Activated CD4-positive, alpha-beta memory T cell treated with anti-CD3 and anti-CD28 coated beads for 36 hours (primary cell): ENCODE measurements at regions not wholly inside any gene's neighbourhood (a gene's known extent, or its start where the extent isn't known, plus 50 kb on each side); places are given as distances from the start of the nearest gene placed in this dataset.

Experiments used
- CTCF ChIA-PET: fragments of 350-600 bp; sonication (Branson Sonifier 250); formaldehyde crosslinking; loops from one replicate; lab custom pipeline; 2021; ENCODE audit warnings: antibody characterized with exemption, inconsistent platforms; lab: Charles Lee
- POLR2A ChIA-PET: fragments of 350-600 bp; sonication (Branson Sonifier 250); formaldehyde crosslinking; loops from one replicate; lab custom pipeline; 2021; ENCODE audit warnings: antibody characterized with exemption; lab: Charles Lee
- DNase-seq: peaks from one replicate; pipeline ENCODE4 v3.0.0-alpha.2; 2020
- H3K27ac Mint-ChIP-seq: one replicate; pipeline ENCODE4 v1.8.0; 2021; ENCODE audit warnings: mixed read lengths
- H3K27me3 Mint-ChIP-seq: one replicate; pipeline ENCODE4 v1.8.0; 2021; ENCODE audit warnings: mixed read lengths
- H3K36me3 Mint-ChIP-seq: one replicate; pipeline ENCODE4 v1.8.0; 2021; ENCODE audit warnings: mixed read lengths
- H3K4me1 Mint-ChIP-seq: one replicate; pipeline ENCODE4 v1.8.0; 2021; ENCODE audit warnings: low read depth, mixed read lengths
- H3K4me3 Mint-ChIP-seq: one replicate; pipeline ENCODE4 v1.8.0; 2021; ENCODE audit warnings: mild to moderate bottlenecking, mixed read lengths
- H3K9me3 Mint-ChIP-seq: one replicate; pipeline ENCODE4 v1.8.0; 2021; ENCODE audit warnings: mixed read lengths
- intact Hi-C: fragments of 100-400 bp; cut with micrococcal nuclease; formaldehyde crosslinking; loops from one replicate; pipeline ENCODE4 v1.15.1; 2023

DNA sequence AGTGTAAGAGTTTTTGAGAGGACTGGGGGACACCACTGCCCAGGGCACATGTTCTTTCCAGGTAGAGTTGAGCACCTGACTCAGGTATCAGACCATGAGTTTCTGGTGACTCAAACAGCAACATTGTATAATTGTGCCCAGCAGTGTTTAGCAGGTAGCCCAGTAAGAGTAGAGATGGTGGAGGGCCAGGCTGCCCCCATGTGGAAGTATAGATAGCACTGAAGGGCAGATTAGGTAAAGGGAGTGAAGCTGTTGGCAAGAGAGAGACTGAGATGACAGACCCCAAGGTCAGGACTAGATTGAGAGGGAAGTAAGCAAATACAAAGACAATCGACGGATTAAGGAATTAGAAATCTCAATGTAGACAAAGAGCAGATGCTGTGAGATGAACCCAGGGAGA lies 74.6 kb downstream of the TRIM42 start:
- H3K4me3 Mint-ChIP-seq: no peak overlapping the region
- H3K27me3 Mint-ChIP-seq: no peaks in the 10 kb centered on the region
- no peak overlapping the region for H3K27ac Mint-ChIP-seq
- H3K36me3 Mint-ChIP-seq: no peaks in the 10 kb centered on the region
- no peaks in the 10 kb centered on the region for H3K4me1 Mint-ChIP-seq
- ChIA-PET POLR2A (no interaction called here), CTCF (no interaction called here)
- intact Hi-C loops: no loop called here
- no peak for DNase-seq
- no peaks in the 10 kb centered on the region for H3K9me3 Mint-ChIP-seq

DNA sequence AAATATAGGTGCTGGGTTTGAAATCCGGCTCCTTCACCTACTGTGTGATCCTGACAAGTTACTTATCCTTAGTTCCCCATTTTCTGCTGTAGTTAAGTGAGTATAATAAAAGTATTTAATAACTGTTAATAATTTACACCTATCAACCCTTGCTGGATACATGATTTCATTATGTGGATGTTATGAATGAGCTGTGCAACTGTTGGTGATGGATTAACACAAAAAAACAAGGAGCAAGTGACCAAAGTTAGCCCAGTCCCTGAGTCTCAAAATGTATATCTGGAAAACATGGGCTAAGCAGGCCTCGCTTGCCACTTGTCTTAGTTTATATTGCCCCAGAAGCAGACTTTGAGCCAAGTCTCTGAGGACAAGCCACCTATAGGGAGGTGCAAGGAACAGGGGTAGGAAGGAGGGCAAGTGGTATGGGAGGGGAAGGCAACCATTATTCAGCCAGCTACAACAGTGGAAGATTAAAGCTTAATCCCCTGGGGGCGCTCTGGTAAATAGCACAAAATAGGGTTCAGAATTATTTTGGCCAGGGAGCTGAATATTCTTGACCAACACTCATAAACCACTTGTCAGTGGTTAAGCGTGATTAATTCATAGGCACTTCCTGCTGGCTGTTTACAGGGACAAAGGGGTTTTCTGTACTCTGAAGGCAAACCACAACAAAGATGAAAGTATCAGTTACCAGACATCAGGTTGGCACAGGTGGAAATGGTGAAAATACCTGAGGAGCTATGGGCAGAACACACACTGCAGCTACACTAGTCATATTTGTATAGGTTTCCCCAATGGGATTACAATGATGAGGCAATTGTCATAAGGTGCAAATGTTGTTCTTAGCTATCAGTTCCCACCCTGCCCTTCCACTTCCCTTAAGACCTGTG lies 76.2 kb downstream of the TRIM42 start:
- CTCF ChIA-PET: no interaction called here
- Mint-ChIP-seq H3K4me1 (no peaks in the 10 kb centered on the region), H3K27me3 (no peaks in the 10 kb centered on the region), H3K9me3 (no peaks in the 10 kb centered on the region), H3K36me3 (no peaks in the 10 kb centered on the region), H3K27ac (no peak overlapping the region), H3K4me3 (no peak overlapping the region)
- POLR2A ChIA-PET: no interaction called here
- intact Hi-C loops: no loop called here
- DNase-seq: no peak

DNA sequence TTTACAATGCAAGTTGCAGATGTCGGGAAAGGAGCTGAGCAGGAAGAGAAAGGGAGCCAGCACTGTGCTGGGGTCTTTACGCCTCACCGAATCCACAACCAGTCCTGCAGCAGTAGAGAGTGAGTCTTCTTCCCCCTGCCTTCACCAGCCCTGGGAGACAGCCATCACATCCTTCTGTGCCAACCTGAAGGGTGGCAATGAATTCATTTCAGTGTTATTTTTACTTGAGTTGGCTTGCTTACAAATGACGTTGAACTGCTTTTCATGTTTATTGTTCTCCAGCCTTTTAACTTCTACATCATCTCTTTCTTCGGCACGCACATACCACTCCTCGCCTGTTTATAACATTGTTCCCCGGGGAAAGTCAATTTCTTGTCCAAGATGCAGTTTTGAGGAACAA lies 77.1 kb downstream of the TRIM42 start:
- no peaks in the 10 kb centered on the region for H3K27me3 Mint-ChIP-seq

DNA sequence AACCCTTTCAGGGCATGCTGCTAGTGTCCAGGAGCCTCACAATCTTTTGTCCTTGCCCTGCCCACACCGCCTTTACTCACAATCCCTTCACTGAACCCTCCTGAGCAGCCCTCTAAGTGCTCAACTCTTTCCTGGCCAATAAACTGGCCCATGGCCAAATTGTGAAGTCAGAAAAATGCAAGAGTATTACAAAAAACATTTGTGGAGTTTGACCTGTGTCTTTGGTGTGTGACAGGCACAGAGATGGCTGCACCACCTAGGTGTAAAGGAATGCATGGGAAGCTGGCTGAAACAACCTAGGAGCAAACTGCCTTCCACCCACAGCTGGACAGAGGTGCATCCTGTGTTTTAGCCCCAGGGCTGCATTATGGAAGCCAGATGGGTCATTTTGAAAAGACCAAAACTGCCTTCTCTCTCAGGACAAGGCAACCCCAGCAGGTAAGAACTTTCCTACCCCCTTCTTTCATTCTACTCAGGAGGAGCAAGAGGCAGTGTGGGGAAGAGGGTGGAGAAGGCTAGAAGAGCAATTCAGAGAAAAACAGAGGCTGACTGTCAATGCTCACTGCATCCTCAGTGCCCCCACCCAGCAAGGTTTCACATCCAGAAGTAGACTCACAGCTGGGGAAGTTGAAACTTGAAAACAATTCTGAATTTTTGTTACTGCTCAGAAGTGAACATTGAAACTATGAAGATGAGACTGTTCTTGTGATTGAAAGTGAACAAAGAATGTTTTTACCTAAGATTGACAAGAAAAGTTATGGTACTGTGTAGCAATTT lies 78.6 kb downstream of the TRIM42 start:
- Mint-ChIP-seq H3K9me3 (no peaks in the 10 kb centered on the region), H3K36me3 (no peaks in the 10 kb centered on the region), H3K27me3 (no peaks in the 10 kb centered on the region), H3K4me1 (no peaks in the 10 kb centered on the region), H3K27ac (no peak overlapping the region), H3K4me3 (no peak overlapping the region)
- intact Hi-C loops: no loop called here
- DNase-seq: no peak
- POLR2A ChIA-PET: no interaction called here
- CTCF ChIA-PET: no interaction called here

More for the DNA sequence above, 77.1 kb downstream of the TRIM42 start:
- no peaks in the 10 kb centered on the region for H3K36me3 Mint-ChIP-seq
- no peaks in the 10 kb centered on the region for H3K9me3 Mint-ChIP-seq
- intact Hi-C loops: no loop called here
- ChIA-PET CTCF (no interaction called here), POLR2A (no interaction called here)
- no peak overlapping the region for H3K27ac Mint-ChIP-seq
- DNase-seq: no peak
- H3K4me3 Mint-ChIP-seq: no peak overlapping the region
- no peaks in the 10 kb centered on the region for H3K4me1 Mint-ChIP-seq

DNA sequence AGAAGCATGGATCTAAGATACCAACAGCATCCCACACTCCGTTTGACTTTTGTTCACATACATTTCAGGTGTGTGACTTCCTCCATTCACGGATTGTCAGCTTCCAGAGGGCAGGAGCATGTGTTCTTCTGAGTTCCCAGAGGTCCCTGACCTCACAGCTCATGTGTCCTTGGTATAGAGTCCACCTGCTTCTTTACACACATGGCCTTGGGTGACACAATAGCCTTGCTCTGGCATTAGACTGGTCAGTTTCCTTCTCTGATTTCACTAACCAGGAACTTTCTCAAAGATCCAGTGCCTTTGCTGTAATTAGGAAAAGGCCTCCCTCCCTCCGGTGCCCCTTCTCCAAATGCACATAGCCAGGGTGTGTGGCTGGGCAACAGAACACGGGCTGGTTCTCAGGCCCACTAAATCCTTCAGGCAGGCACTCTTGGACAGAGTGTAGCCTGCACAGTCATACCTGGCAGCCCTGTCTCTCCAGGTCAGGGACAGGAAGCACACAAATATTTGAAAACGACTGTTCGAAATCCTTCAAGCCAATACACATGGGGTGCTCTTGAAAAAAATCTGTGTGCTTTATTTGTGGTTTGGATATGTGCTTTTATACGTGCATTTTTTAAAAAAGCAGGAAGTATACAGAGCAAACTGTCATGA lies 81.1 kb downstream of the TRIM42 start:
- no peaks in the 10 kb centered on the region for H3K27me3 Mint-ChIP-seq
- CTCF ChIA-PET: no interaction called here
- intact Hi-C loops: no loop called here
- H3K9me3 Mint-ChIP-seq: no peaks in the 10 kb centered on the region
- H3K4me1 Mint-ChIP-seq: no peaks in the 10 kb centered on the region
- H3K36me3 Mint-ChIP-seq: no peaks in the 10 kb centered on the region
- POLR2A ChIA-PET: no interaction called here
- H3K27ac Mint-ChIP-seq: no peak overlapping the region
- DNase-seq: no peak
- no peak overlapping the region for H3K4me3 Mint-ChIP-seq

DNA sequence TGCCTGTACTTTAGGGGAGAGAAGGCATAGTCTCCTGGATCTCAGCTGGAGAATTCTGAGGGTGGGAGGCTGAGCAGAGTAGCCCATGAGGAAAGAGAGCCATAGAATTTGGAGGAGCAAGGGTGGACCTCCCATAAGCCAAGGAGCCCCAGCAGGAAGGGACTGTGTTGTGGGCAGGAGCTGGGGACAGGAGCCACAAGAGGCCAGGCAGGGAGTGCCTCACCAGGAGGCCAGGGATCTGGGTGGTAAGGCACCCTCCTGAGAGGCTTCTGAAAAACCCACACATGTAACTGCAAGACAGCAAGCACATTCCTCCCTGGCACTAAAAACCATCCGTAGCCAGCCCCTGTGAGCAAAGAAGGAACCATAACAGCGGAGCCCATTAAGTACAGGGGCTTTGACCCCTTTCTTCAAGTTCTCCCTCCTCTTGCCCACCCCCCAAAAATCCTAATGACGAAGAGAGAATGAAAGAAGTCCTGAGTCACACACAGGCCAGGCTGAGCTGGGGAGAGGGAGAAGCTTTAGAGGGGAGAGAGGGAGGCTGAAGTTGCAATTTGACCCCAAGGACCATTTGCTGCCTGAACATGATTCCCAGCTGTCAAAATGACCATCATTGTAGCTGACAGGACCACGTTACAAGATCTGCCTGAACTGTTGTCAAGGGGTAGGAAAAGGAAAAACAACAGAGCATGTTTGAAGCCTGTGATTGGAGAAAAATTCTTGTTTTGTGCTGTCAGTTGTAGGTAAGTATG lies 82.6 kb downstream of the TRIM42 start:
- Mint-ChIP-seq H3K4me1 (no peaks in the 10 kb centered on the region), H3K4me3 (no peak overlapping the region), H3K27ac (no peak overlapping the region), H3K9me3 (no peaks in the 10 kb centered on the region), H3K27me3 (no peaks in the 10 kb centered on the region), H3K36me3 (no peaks in the 10 kb centered on the region)
- intact Hi-C loops: no loop called here
- ChIA-PET CTCF (no interaction called here), POLR2A (no interaction called here)
- DNase-seq: no peak

DNA sequence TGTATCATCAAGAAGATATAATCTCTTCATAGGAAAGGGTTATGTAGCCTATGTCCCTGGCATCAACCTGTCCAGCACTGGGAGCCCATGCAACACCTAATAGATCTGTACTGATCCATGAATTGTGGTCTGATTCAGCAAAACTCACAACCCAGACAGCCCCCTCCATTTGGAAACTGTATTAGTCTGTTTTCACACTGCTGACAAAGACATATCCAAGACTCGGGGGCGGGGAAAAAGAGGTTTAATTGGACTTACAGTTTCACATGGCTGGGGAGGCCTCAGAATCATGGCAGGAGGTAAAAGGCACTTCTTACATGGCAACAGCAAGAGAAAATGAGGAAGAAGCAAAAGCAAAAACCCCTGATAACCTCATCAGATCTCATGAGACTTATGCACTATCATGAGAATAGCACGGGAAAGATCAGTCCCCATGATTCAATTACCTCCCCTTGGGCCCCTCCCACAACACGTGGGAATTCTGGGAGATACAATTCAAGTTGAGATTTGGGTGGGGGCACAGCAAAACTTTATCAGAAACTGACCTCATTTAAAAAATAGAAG lies 83.3 kb downstream of the TRIM42 start:
- Mint-ChIP-seq H3K27ac (no peak overlapping the region), H3K36me3 (no peaks in the 10 kb centered on the region), H3K27me3 (peaks cover 2% of the 10 kb centered on the region), H3K4me1 (no peaks in the 10 kb centered on the region), H3K4me3 (no peak overlapping the region), H3K9me3 (no peaks in the 10 kb centered on the region)
- POLR2A ChIA-PET: no interaction called here
- intact Hi-C loops: no loop called here
- no peak for DNase-seq
- CTCF ChIA-PET: no interaction called here

DNA sequence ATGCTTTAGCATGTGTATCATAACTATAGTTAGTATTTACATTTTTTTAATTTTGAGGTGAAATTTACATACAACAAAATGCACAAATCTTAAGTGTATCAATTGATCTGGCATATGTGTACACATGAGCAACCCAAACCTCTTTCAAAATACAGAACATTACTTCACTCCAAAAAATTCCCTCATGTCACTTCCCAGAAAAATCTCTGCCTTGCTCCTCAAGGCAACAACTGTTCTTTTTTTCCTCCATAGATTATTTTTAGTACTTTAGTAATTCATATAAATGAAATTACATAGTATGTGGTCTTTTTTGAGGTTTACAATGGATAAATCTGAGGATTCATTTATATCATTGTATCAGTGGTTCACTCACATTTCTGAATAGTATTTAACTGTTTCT lies 84.9 kb downstream of the TRIM42 start:
- no peak overlapping the region for H3K27ac Mint-ChIP-seq
- H3K4me3 Mint-ChIP-seq: no peak overlapping the region
- H3K4me1 Mint-ChIP-seq: no peaks in the 10 kb centered on the region
- peaks cover 2% of the 10 kb centered on the region for H3K27me3 Mint-ChIP-seq
- ChIA-PET POLR2A (no interaction called here), CTCF (no interaction called here)
- no peaks in the 10 kb centered on the region for H3K9me3 Mint-ChIP-seq
- H3K36me3 Mint-ChIP-seq: no peaks in the 10 kb centered on the region
- intact Hi-C loops: no loop called here
- DNase-seq: no peak

DNA sequence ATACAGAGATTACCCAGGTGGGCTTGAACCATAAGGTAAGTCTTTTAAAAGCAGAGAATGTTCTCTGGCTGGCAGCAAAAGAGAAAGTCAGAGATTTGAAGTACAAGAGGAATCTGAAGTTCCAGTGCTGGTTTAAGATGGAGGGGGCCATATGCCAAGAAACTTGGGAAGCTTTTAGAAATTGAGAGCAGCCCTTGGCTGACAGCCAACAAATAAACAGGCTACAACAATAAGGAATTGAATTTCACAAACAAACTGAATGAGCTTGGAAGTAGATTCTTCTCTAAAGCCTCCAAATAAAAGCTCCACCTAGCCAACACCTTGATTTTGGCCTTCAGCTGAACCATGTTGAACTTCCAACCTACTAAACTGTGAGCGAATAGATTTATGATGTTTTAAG lies 85.7 kb downstream of the TRIM42 start:
- intact Hi-C loops: no loop called here
- no peak overlapping the region for H3K4me3 Mint-ChIP-seq
- no peak overlapping the region for H3K27ac Mint-ChIP-seq
- no peaks in the 10 kb centered on the region for H3K9me3 Mint-ChIP-seq
- H3K27me3 Mint-ChIP-seq: peaks cover 2% of the 10 kb centered on the region
- CTCF ChIA-PET: no interaction called here
- POLR2A ChIA-PET: no interaction called here
- no peaks in the 10 kb centered on the region for H3K36me3 Mint-ChIP-seq
- DNase-seq: no peak
- no peaks in the 10 kb centered on the region for H3K4me1 Mint-ChIP-seq

DNA sequence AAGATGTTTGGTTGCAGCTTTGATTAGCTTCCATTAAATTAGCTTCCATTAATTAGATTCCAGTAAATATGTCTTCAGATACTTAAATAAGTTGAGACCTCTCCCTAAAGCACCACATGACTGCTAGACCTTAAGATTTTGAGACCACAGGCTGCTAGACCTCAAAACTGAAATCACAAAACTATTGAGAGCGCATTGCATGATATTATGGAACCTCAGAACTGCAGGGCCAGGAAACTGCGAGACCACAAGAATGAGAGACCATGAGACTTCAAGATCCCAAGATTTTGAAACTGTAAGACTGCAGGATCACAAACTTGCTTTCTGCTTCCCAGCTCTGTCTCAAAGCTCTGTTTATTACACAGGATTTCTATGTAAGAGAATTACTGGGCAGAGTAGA lies 87.4 kb downstream of the TRIM42 start:
- Mint-ChIP-seq H3K4me1 (no peaks in the 10 kb centered on the region), H3K9me3 (no peaks in the 10 kb centered on the region), H3K4me3 (no peak overlapping the region), H3K27me3 (peaks cover 4% of the 10 kb centered on the region), H3K36me3 (no peaks in the 10 kb centered on the region), H3K27ac (no peak overlapping the region)
- intact Hi-C loops: no loop called here
- POLR2A ChIA-PET: no interaction called here
- DNase-seq: no peak
- CTCF ChIA-PET: no interaction called here

DNA sequence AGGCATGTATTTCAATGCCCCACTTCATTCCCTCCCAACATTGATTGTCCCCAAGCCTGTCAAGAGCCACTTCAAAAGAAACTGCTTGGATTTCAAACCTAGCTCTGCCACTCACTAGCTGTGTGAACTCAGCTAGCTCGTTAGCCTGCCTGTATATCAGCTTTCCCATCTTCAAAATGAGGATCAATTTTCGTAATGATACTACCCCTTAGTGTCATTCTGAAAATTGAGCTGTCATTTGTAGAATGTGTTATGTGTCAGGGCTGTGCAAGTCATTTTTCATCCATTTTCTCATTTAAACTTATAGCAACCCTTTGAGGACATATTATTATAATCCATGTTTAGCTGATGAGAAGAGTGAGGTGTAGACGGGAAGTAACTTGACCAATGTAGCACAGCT lies 88.6 kb downstream of the TRIM42 start:
- POLR2A ChIA-PET: no interaction called here
- no peak overlapping the region for H3K27ac Mint-ChIP-seq
- no peak overlapping the region for H3K4me3 Mint-ChIP-seq
- intact Hi-C loops: no loop called here
- H3K27me3 Mint-ChIP-seq: peaks cover 4% of the 10 kb centered on the region
- no peaks in the 10 kb centered on the region for H3K36me3 Mint-ChIP-seq
- H3K4me1 Mint-ChIP-seq: no peaks in the 10 kb centered on the region
- no peaks in the 10 kb centered on the region for H3K9me3 Mint-ChIP-seq
- CTCF ChIA-PET: no interaction called here
- DNase-seq: no peak

DNA sequence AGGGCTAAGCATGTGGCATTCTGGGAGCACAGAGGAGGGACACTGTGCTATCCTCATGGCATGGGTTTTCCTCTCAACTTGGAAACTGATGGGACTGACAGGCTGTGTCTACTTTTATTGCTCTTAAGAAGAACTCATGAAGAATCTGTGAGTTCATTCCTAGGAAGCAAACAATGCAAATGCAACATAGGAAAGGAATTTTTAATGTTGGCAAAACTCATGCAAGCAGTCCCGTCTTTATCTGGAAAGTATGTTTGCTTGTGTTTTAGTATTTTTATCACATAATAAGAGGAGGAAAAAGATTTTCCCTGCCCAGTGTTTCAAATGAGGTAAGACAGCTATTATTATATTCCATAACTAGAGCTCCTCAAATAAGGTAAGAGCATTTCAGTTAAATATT lies 89.7 kb downstream of the TRIM42 start:
- POLR2A ChIA-PET: no interaction called here

More for the DNA sequence above, 89.7 kb downstream of the TRIM42 start:
- Mint-ChIP-seq H3K4me3 (no peak overlapping the region), H3K27ac (no peak overlapping the region), H3K36me3 (no peaks in the 10 kb centered on the region), H3K4me1 (no peaks in the 10 kb centered on the region), H3K9me3 (no peaks in the 10 kb centered on the region), H3K27me3 (peaks cover 4% of the 10 kb centered on the region)
- CTCF ChIA-PET: no interaction called here
- intact Hi-C loops: no loop called here
- no peak for DNase-seq
